ENCODE measurements at regions not wholly inside any gene's neighbourhood (a gene's known extent, or its start where the extent isn't known, plus 50 kb on each side); places are given as distances from the start of the nearest gene placed in this dataset.

DNA sequence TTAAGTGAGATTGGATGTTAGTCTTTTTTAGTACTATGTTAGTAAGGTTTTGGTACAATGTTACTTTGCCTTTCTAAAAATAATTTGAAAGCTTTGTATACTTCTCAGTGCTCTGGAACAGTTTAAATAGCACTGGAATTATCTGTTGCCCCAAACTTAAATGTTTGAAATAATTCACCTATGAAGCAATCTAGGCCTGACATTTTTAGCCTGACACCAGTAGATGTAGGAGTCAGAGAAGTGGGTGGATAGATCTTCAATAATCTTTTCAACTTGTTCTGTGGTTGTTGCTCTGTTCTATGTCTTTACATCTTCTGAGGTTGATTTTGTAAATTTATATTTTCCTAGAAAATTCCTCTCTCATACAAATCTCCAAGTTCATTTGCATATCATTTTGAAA is 103.1 kb upstream of the ADGRF1 start:
- TF ChIP-seq, protein P1, sequence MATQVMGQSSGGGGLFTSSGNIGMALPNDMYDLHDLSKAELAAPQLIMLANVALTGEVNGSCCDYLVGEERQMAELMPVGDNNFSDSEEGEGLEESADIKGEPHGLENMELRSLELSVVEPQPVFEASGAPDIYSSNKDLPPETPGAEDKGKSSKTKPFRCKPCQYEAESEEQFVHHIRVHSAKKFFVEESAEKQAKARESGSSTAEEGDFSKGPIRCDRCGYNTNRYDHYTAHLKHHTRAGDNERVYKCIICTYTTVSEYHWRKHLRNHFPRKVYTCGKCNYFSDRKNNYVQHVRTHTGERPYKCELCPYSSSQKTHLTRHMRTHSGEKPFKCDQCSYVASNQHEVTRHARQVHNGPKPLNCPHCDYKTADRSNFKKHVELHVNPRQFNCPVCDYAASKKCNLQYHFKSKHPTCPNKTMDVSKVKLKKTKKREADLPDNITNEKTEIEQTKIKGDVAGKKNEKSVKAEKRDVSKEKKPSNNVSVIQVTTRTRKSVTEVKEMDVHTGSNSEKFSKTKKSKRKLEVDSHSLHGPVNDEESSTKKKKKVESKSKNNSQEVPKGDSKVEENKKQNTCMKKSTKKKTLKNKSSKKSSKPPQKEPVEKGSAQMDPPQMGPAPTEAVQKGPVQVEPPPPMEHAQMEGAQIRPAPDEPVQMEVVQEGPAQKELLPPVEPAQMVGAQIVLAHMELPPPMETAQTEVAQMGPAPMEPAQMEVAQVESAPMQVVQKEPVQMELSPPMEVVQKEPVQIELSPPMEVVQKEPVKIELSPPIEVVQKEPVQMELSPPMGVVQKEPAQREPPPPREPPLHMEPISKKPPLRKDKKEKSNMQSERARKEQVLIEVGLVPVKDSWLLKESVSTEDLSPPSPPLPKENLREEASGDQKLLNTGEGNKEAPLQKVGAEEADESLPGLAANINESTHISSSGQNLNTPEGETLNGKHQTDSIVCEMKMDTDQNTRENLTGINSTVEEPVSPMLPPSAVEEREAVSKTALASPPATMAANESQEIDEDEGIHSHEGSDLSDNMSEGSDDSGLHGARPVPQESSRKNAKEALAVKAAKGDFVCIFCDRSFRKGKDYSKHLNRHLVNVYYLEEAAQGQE (IDR thresholded peaks at IDR 0.05; ENCODE audit: insufficient read depth in 1 of 2, low read depth in 2 of 2, low read length in 2 of 2) = no peak
- TF ChIP-seq POLR2AphosphoS5 (IDR thresholded peaks at IDR 0.05; ENCODE audit: low read depth, low read length) (no peak), SIN3A (IDR thresholded peaks at IDR 0.05; ENCODE audit: borderline replicate concordance, insufficient read depth, low read length) (no peak), FOXP2 (optimal IDR thresholded peaks at IDR 0.05; ENCODE audit: borderline replicate concordance, extremely low read depth, extremely low read length, insufficient read depth) (no peak), TAF1 (IDR thresholded peaks at IDR 0.05; ENCODE audit: borderline replicate concordance, insufficient read depth, low read length) (no peak)
